HG03460 (cell line): ENCODE measurements at regions not wholly inside any gene's neighbourhood (a gene's known extent, or its start where the extent isn't known, plus 50 kb on each side); places are given as distances from the start of the nearest gene placed in this dataset.
"Not testable (repeated sequence)": the region's sequence is repeated elsewhere in the genome, so short reads cannot be mapped to it uniquely, and the experiment has no call there.

ENCODE experiments used
- ATAC-seq: cut with Tn5 transposase; IDR thresholded peaks from one replicate; pipeline ENCODE4 v1.9.1; 2021; ENCODE audit not compliant: unreplicated experiment

DNA sequence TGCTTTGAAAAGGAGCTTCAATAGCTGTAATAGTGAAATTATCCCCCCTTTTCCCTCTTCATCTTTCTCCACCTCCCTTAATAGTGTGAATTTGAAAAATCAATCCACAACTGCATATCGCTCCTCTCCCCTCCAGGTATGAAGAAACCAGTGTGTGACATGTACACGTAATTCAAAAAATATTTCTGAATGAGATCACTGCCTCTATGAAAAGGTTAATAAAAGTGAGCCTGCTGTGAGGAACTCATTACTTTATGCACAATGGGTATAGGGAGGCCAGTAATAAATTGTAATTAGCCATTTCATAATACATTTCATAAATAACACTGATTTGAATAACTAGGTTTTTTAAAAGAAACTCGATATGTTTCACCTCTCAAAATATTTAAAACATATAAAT is 209.0 kb upstream of the KYNU start:
- no peak for ATAC-seq

- ATAC-seq = no peak
Observed at GRCh38 chr2:142665241-142665640, 212.2 kb upstream of the KYNU start.

DNA sequence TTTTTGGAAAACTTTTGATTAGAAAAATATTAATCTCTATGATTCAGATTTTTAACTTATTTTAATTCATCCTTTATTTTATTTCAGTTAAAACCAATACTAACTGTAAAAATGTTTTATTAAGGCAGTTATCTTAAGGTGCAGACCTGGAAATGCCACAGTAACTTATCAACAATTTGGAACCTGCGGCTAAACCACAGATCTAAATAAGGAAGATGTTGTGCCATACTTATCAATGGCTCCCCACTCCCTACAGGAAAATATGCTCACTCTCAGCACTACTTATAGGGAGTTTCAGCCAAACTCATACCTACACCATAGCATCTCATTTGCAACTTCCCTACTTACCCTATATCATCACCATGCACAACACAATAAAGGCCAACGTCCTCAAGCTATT is 226.9 kb upstream of the KYNU start:
- ATAC-seq = no peak

DNA sequence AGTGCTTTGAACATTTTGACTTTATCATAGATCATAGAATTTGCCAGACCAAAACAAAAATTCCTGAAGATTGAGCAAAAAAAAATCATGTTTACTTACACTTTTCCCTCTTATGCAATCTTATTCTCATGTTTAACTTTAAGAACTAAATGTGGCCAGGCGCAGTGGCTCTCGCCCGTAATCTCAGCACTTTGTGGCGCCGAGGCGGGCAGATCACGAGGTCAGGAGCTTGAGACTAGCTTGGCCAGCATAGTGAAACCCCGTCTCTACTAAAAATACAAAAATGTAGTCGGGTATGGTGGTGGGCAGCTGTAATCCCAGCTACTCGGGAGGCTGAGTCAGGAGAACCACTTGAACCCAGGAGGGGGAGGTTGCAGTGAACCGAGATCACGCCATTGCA is 227.9 kb upstream of the KYNU start:
- ATAC-seq = no peak

DNA sequence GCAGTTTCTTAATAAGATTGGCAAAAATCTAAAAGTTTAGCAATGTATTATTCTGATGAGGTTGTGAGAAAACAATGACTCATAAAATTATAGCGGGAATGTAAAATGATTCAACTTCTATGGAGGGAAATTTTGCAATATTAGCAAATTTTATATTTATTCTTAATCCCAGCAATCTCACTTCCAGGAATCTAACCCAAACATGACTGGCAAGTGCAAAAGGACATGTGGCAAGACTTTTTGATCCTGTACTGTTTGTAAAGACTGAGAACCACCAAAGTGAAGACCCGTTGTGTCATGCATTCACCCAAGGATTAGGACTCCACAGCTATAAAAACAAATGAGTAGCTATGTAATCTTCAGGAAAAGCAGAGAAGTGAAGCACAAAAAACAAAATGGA is 234.8 kb upstream of the KYNU start:
- ATAC-seq = no peak

DNA sequence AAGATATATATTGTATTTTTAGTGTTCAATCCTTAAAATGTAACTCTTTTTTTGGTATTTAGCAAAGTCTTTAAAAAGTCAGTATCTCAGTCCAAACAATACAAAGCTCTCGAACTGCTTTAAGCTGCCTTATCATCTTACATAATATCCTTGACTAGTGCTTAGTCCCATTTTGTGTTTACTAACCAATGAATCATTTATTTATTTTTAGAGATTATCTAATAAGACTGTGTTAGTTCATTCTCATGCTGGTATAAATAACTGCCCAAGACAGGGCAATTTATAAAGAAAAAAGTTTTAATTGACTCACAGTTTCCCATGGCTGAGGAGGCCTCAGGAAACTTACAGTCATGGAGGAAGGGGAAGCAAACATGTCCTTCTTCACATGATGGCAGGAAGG is 248.3 kb upstream of the KYNU start:
- no peak for ATAC-seq

DNA sequence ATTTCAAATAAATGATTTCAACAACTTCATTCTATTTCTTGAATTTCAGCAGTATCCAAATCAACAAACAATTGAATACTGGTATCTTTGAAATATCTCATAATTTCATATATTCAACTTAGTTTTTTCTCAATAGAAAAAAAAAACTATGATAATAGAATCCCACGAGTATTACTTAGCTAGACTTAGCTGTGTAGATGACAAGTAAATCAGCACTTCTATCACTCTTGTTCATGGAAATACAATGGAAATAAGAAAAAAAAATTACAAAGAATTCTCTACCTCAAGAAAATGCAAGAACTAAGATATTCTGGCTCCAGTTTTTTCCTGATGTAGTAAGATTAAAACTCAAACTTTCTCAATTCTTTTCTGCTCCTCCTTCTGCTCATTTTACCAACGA is 256.2 kb upstream of the KYNU start:
- no peak for ATAC-seq

- ATAC-seq = no peak
Observed at GRCh38 chr2:142617461-142617860, 260.0 kb upstream of the KYNU start.

GRCh38 chr2:142615876-142616275 is 261.6 kb upstream of the KYNU start:
- no peak for ATAC-seq

DNA sequence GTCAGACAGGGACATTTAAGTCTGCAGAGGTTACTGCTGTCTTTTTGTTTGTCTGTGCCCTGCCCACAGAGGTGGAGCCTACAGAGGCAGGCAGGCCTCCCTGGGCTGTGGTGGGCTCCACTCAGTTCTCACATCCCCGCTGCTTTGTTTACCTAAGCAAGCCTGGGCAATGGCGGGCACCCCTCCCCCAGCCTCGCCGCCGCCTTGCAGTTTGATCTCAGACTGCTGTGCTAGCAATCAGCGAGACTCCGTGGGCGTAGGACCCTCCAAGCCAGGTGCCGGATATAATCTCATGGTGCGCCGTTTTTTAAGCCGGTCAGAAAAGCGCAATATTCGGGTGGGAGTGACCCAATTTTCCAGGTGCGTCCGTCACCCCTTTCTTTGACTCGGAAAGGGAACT is 264.3 kb upstream of the KYNU start:
- ATAC-seq = not testable (repeated sequence)

GRCh38 chr2:142605421-142605820 is 272.0 kb upstream of the KYNU start:
- ATAC-seq = no peak

GRCh38 chr2:142603759-142604158 is 273.7 kb upstream of the KYNU start:
- ATAC-seq = no peak

- no peak for ATAC-seq
Observed at GRCh38 chr2:142602418-142602989, 275.0 kb upstream of the KYNU start.

DNA sequence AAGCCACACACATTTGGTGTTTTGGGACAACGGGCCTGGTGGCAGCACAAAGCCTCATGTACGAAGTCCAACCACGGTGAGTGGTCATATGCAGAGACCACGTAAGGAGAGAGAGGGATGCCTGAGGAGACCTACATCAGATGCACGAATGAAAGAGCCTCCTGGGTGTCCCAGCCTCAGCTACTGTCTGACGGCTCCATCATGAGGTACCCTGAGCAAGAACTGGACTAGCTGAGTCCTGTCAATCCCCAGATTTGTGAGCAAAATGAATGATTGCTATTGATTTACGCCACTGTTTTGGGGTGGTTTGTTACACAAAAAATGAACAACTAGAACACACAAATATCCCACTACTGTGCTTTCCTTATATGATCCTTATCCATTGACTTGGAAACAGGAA is 275.7 kb upstream of the KYNU start:
- no peak for ATAC-seq

DNA sequence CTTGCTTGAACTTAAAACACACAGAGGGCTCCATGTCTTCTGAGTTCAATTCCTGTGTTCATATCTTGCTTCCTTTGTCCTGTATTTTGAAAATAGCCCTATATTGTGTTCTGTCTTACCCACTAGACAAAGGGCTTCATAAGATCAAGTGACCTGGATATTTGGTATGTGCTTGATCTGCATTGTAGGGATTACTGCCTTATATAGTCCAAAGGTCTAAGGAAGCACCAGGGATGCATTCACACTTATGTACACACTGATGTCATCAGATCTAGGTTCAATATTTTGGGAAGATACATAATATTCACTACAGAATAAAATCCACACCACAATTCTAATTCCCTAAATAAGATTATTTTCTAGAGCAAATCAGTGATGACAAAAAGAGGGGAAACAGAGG is 278.0 kb upstream of the KYNU start:
- no peak for ATAC-seq

DNA sequence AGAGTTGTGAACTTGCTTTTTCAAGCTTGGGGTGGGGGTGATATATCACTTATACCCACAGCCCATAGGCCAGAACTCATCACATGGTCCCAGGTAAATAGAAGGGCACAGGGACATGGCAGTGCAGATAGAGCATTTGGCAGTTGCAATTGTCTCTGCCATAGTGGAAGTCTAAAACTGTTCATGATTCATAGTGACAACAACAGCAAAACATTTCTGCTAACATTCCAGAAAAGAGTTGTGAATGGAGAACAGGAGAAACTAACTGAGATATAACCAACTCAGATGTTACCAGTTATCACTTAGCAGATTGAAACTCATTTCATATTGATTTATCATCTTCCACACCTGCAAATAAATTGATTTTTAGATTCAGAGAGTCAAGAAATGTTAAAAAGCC is 278.6 kb upstream of the KYNU start:
- no peak for ATAC-seq

DNA sequence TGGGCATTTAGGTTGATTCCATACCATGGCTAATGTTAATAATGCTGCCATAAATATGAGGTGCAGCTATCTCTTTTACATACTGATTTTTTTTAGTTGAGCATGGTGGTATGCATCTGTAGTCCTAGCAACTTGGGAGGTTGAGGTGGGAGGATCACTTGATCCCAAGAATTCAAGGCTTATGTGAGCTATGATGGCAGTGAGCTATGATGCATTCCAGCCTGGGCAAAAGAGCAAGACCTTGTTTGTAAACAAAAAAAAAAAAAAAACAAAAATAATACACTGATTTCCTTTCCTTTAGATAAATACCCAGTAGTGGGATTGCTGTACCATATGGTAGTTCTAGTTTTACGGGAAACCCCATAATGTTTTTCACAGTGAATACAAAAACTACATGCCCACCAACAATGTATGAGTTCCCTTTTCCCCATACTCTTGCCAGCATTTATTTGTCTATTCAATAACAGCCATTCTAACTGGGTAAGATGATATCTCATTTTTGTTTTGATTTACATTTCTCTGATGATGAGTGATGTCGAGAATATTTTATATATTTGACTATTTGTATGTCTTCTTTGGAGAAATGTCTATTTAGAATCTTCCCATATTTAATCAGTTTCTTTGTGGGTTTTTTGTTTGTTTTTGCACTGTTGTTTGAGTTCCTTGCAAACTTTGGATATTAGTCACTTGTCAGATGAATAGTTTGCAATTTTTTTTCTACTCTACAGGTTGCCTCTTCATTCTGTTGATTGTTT is 281.0 kb upstream of the KYNU start:
- no peak for ATAC-seq

DNA sequence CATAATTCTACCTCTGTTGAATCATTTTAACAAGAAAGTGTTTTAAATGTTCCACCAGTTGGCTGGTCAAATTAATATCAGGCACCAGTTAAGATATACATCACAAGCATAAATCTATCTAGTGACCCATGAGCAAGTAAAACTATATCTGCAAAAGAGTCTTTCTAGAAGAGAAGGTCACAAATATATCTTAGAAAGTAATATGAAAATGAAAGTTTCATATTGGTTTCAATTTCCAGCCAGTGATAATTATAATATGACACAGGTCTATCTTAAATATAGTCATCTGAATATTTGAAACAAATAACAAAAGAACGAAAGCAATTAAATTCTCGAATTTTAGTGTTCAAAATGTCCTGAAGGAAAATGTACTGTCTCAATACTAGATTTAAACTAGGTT is 282.5 kb upstream of the KYNU start:
- ATAC-seq = no peak

DNA sequence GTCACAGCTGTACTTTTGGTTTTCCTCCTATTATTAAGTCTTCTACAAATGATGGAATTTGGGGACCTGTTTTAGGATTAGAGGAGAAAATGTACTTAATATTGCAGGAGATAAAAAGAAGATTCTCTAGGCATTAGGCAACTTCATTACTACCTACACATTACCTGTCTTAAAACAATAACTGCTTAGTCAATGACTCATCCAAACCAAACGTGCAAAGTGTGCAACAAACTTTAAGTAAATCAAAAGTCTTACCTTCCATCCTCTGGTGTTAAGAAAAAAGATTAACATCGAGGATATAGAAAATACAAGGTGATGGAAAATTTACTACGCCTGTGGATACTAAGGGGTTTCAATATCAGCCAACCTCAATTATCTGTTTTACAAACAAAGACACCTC is 285.3 kb upstream of the KYNU start:
- ATAC-seq = no peak

DNA sequence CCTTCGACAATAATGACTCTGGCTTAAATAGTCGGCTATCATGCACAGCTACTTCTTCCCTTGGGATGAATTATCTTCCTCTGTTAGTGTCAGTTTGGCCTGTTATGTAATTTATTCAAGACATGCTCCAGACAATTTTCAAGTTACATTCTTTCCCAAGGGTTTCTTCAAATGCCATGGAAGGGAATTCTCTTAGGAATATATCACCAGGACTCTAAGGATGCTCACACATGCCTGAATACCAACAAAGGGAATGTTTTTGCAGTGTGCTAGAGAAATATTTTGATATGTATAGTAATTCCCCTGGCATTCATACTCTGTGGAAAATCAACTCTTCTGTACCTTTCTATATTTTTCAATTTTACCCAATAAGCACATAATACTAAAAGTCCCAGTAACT is 286.0 kb upstream of the KYNU start:
- no peak for ATAC-seq

DNA sequence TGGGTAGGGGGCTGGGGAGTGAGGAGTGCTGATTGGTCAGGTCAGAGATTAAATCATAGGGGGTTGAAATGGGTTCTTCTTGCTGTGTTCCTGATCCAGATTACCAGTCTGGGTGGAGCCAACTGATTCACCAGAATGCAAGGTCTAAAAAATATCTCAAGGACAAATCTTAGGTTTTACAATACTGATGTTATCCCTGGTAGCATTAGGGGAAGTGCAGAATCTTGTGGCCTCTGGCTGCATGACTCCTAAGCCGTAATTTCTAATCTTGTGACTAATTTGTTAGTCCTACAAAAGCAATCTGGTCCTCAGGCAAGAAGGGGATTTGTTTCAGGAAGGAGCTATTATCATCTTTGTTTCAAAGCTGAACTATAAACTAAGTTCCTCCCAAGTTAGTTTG is 289.2 kb upstream of the KYNU start:
- ATAC-seq = no peak

- no peak for ATAC-seq
Observed at GRCh38 chr2:142586693-142587580, 290.5 kb upstream of the KYNU start.
